ENCODE measurements at regions not wholly inside any gene's neighbourhood (a gene's known extent, or its start where the extent isn't known, plus 50 kb on each side); places are given as distances from the start of the nearest gene placed in this dataset.

- Histone ChIP-seq H3K27me3 (ENCODE audit: control insufficient read depth in 3 of 3, insufficient read depth in 3 of 3, low read length in 3 of 3) (no peaks in the 10 kb centered on the region), H3K9me3 (ENCODE audit: control insufficient read depth in 2 of 2, insufficient read depth in 1 of 2, low read depth in 1 of 2, low read length in 1 of 2) (no peaks in the 10 kb centered on the region), H3K36me3 (ENCODE audit: control insufficient read depth in 3 of 3, insufficient read depth in 2 of 3, low read depth in 1 of 3, low read length in 3 of 3) (no peaks in the 10 kb centered on the region), H3K27ac (ENCODE audit: low read depth in 1 of 3, low read length in 2 of 3) (no peak overlapping the region), H3K4me3 (ENCODE audit: low read depth in 1 of 3, low read length in 3 of 3) (no peak overlapping the region), H3K4me1 (ENCODE audit: control insufficient read depth in 3 of 3, insufficient read depth in 2 of 3, low read depth in 1 of 3, low read length in 2 of 3) (peaks cover 0 to 10% (median 0%) of the 10 kb centered on the region in 3 donors)
- no peak for DNase-seq
- FAIRE-seq: no peak
- 74 to 88% (median 82%) methylated on average over 9 of the region's 9 CpGs for WGBS, 3 donors
Observed at GRCh38 chr14:98802044-98802443, 470.0 kb downstream of the BCL11B start.

DNA sequence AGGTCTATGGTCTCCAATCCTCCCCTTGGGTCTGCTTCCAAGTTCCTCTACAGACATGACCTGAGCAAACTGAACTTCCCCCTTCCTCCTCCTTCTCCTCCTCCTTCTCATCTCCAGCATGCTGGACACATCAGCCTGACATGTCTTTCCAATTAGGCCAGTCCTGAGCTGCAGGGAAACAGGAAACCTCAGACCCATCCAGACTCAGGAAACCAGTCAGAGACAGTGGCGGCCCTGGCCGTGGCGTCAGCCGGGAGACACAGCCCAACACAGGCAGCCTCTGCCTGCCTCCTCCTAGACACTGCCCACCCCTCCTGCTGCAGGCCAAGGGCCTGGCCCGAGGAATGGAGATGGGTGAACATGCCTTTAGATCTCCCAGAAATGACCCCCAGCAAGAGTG lies 468.8 kb downstream of the BCL11B start:
- WGBS, 3 donors: 68 to 89% (median 81%) methylated on average over 5 of the region's 5 CpGs
- Histone ChIP-seq H3K36me3 (ENCODE audit: control insufficient read depth in 3 of 3, insufficient read depth in 2 of 3, low read depth in 1 of 3, low read length in 3 of 3) (no peaks in the 10 kb centered on the region), H3K27ac (ENCODE audit: low read depth in 1 of 3, low read length in 2 of 3) (no peak overlapping the region), H3K27me3 (ENCODE audit: control insufficient read depth in 3 of 3, insufficient read depth in 3 of 3, low read length in 3 of 3) (no peaks in the 10 kb centered on the region), H3K9me3 (ENCODE audit: control insufficient read depth in 2 of 2, insufficient read depth in 1 of 2, low read depth in 1 of 2, low read length in 1 of 2) (no peaks in the 10 kb centered on the region), H3K4me3 (ENCODE audit: low read depth in 1 of 3, low read length in 3 of 3) (no peak overlapping the region), H3K4me1 (ENCODE audit: control insufficient read depth in 3 of 3, insufficient read depth in 2 of 3, low read depth in 1 of 3, low read length in 2 of 3) (peaks cover 0 to 7% (median 0%) of the 10 kb centered on the region in 3 donors)
- DNase-seq: no peak
- FAIRE-seq: no peak

GRCh38 chr14:98808494-98809407 lies 463.2 kb downstream of the BCL11B start:
- Histone ChIP-seq H3K4me3 (ENCODE audit: low read depth in 1 of 3, low read length in 3 of 3) (no peak overlapping the region), H3K36me3 (ENCODE audit: control insufficient read depth in 3 of 3, insufficient read depth in 2 of 3, low read depth in 1 of 3, low read length in 3 of 3) (no peaks in the 10 kb centered on the region), H3K27ac (ENCODE audit: low read depth in 1 of 3, low read length in 2 of 3) (no peak overlapping the region), H3K9me3 (ENCODE audit: control insufficient read depth in 2 of 2, insufficient read depth in 1 of 2, low read depth in 1 of 2, low read length in 1 of 2) (no peaks in the 10 kb centered on the region), H3K27me3 (ENCODE audit: control insufficient read depth in 3 of 3, insufficient read depth in 3 of 3, low read length in 3 of 3) (peaks cover 0 to 3% (median 0%) of the 10 kb centered on the region in 3 donors), H3K4me1 (ENCODE audit: control insufficient read depth in 3 of 3, insufficient read depth in 2 of 3, low read depth in 1 of 3, low read length in 2 of 3) (no peaks in the 10 kb centered on the region)
- FAIRE-seq: no peak
- WGBS, 3 donors: 63% methylated on average over 12 of the region's 12 CpGs
- DNase-seq: no peak

DNA sequence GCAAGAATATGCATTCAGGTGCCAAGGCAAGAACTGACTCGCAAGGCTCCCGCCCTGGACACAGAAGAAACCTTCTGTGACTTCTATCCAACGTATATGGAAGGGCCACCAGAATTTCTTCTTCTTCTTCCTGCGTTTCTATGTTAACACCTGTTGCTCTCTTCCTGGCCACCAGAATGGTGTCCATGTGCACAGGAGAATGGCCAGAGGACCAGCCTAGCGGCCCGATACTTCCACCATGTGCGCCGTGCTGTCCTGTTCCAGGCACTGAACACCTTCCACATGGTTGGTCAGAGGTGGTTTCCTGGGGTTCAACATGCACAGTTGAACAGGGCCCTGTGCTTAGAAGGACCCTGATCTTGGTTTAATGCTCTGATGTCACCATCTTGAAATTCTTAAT lies 455.8 kb downstream of the BCL11B start:
- Histone ChIP-seq H3K9me3 (ENCODE audit: control insufficient read depth in 2 of 2, insufficient read depth in 1 of 2, low read depth in 1 of 2, low read length in 1 of 2) (no peaks in the 10 kb centered on the region), H3K4me3 (ENCODE audit: low read depth in 1 of 3, low read length in 3 of 3) (no peak overlapping the region), H3K36me3 (ENCODE audit: control insufficient read depth in 3 of 3, insufficient read depth in 2 of 3, low read depth in 1 of 3, low read length in 3 of 3) (no peaks in the 10 kb centered on the region), H3K27ac (ENCODE audit: low read depth in 1 of 3, low read length in 2 of 3) (no peak overlapping the region), H3K27me3 (ENCODE audit: control insufficient read depth in 3 of 3, insufficient read depth in 3 of 3, low read length in 3 of 3) (peaks cover 0 to 3% (median 0%) of the 10 kb centered on the region in 3 donors), H3K4me1 (ENCODE audit: control insufficient read depth in 3 of 3, insufficient read depth in 2 of 3, low read depth in 1 of 3, low read length in 2 of 3) (peaks cover 0 to 5% (median 0%) of the 10 kb centered on the region in 3 donors)
- DNase-seq: no peak
- FAIRE-seq: no peak
- 91 to 95% (median 93%) methylated on average over 8 of the region's 8 CpGs for WGBS, 3 donors

DNA sequence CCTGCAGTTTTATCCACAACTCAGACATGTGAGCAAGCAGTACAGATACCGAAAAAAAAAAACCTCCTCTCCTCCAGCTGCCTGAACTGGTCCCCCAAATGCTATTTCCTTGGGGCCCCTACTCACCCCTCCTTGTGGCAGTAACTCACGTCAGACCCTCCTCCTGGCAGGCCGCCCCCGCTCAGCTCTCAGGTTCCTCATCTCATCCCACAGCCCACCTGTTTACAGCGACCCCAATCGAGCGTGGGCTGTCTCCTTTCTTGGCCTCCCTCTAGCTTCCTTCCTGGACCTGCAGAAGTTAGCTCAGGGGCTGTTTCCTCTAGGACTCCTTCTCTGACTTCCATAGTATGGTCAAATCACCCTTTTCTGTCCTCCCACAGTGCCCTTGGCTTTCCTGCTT lies 455.3 kb downstream of the BCL11B start:
- no peaks in the 10 kb centered on the region for H3K9me3 ChIP-seq (ENCODE audit: control insufficient read depth in 2 of 2, insufficient read depth in 1 of 2, low read depth in 1 of 2, low read length in 1 of 2)
- 70 to 87% (median 81%) methylated on average over 7 of the region's 7 CpGs for WGBS, 3 donors
- no peak overlapping the region for H3K27ac ChIP-seq (ENCODE audit: low read depth in 1 of 3, low read length in 2 of 3)
- H3K4me3 ChIP-seq (ENCODE audit: low read depth in 1 of 3, low read length in 3 of 3): no peak overlapping the region
- no peaks in the 10 kb centered on the region for H3K27me3 ChIP-seq (ENCODE audit: control insufficient read depth in 3 of 3, insufficient read depth in 3 of 3, low read length in 3 of 3)
- DNase-seq: no peak
- H3K36me3 ChIP-seq (ENCODE audit: control insufficient read depth in 3 of 3, insufficient read depth in 2 of 3, low read depth in 1 of 3, low read length in 3 of 3): no peaks in the 10 kb centered on the region
- peaks cover 0 to 5% (median 0%) of the 10 kb centered on the region in 3 donors for H3K4me1 ChIP-seq (ENCODE audit: control insufficient read depth in 3 of 3, insufficient read depth in 2 of 3, low read depth in 1 of 3, low read length in 2 of 3)
- FAIRE-seq: no peak

DNA sequence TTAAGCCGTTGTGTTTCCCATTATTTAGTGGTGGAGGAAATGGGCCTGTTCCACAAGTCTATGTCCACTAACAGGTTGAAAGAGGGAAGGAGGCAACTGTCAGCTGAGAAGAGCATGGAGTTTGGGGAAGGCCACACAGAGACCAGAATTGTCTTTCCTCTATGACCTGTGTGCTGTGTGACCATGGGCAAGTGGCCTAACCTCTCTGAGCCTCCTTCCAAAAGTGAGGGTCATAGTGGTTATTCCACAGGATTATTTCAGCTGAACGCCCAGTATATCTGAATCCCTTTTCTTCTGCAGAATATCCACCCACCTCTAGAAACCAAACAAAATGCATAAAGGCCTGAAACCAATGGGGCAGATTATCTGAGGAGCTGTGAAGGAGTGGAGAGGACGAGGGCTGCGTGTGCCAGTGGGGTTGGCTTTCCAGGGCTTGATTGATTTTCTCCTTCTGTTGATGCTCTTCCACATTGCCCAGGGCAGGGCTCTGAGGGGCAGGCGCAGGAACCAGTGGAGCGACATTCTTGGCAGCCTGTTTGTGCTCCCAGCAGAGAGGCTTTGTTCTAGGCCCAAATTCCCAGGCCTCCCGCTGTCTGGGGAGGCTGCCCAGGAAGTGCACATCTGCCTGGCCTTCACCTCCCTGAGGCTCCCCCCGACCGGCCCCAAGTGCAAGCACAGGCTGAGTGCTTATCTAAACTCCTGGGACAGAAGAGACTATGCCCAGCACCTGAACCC lies 452.7 kb downstream of the BCL11B start:
- WGBS, 3 donors: 42 to 56% (median 48%) methylated on average over 9 of the region's 9 CpGs
- no peak for FAIRE-seq
- no peak overlapping the region for H3K27ac ChIP-seq (ENCODE audit: low read depth in 1 of 3, low read length in 2 of 3)

GRCh38 chr14:98819867-98820206 lies 452.2 kb downstream of the BCL11B start:
- Histone ChIP-seq H3K36me3 (ENCODE audit: control insufficient read depth in 3 of 3, insufficient read depth in 2 of 3, low read depth in 1 of 3, low read length in 3 of 3) (no peaks in the 10 kb centered on the region), H3K27ac (ENCODE audit: low read depth in 1 of 3, low read length in 2 of 3) (no peak overlapping the region), H3K27me3 (ENCODE audit: control insufficient read depth in 3 of 3, insufficient read depth in 3 of 3, low read length in 3 of 3) (no peaks in the 10 kb centered on the region), H3K4me1 (ENCODE audit: control insufficient read depth in 3 of 3, insufficient read depth in 2 of 3, low read depth in 1 of 3, low read length in 2 of 3) (peaks cover 0 to 5% (median 0%) of the 10 kb centered on the region in 3 donors), H3K9me3 (ENCODE audit: control insufficient read depth in 2 of 2, insufficient read depth in 1 of 2, low read depth in 1 of 2, low read length in 1 of 2) (no peaks in the 10 kb centered on the region), H3K4me3 (ENCODE audit: low read depth in 1 of 3, low read length in 3 of 3) (no peak overlapping the region)
- DNase-seq (no peak), FAIRE-seq (no peak)
- 46 to 98% (median 87%) methylated on average over 2 of the region's 2 CpGs for WGBS, 3 donors

More for the DNA sequence above, 452.7 kb downstream of the BCL11B start:
- Histone ChIP-seq H3K36me3 (ENCODE audit: control insufficient read depth in 3 of 3, insufficient read depth in 2 of 3, low read depth in 1 of 3, low read length in 3 of 3) (no peaks in the 10 kb centered on the region), H3K4me1 (ENCODE audit: control insufficient read depth in 3 of 3, insufficient read depth in 2 of 3, low read depth in 1 of 3, low read length in 2 of 3) (peaks cover 0 to 5% (median 0%) of the 10 kb centered on the region in 3 donors), H3K9me3 (ENCODE audit: control insufficient read depth in 2 of 2, insufficient read depth in 1 of 2, low read depth in 1 of 2, low read length in 1 of 2) (no peaks in the 10 kb centered on the region), H3K4me3 (ENCODE audit: low read depth in 1 of 3, low read length in 3 of 3) (no peak overlapping the region), H3K27me3 (ENCODE audit: control insufficient read depth in 3 of 3, insufficient read depth in 3 of 3, low read length in 3 of 3) (no peaks in the 10 kb centered on the region)
- DNase-seq: no peak

DNA sequence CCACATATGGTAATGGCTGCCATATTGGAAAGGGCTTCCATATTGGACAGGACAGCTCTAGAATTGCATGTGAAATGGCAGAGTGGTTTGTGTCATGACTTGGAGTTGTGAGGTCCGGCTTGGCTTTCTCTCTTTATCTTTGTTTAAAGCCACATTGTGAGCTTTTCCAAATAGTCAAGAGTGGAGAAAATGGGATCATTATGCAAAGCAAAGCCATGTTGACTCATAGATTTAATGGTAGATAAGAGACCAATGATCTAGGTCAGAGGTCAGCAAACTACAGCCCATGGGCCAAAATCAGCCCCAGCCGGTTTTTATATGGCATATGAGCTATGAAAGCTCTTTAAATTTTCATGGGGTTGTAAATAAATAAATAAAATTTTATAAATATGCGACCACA lies 449.1 kb downstream of the BCL11B start:
- WGBS, 3 donors: 64 to 66% (median 65%) methylated on average over 3 of the region's 3 CpGs
- no peak for FAIRE-seq
- no peaks in the 10 kb centered on the region for H3K36me3 ChIP-seq (ENCODE audit: control insufficient read depth in 3 of 3, insufficient read depth in 2 of 3, low read depth in 1 of 3, low read length in 3 of 3)
- no peaks in the 10 kb centered on the region for H3K9me3 ChIP-seq (ENCODE audit: control insufficient read depth in 2 of 2, insufficient read depth in 1 of 2, low read depth in 1 of 2, low read length in 1 of 2)
- H3K27me3 ChIP-seq (ENCODE audit: control insufficient read depth in 3 of 3, insufficient read depth in 3 of 3, low read length in 3 of 3): no peaks in the 10 kb centered on the region
- peaks cover 0 to 5% (median 0%) of the 10 kb centered on the region in 3 donors for H3K4me1 ChIP-seq (ENCODE audit: control insufficient read depth in 3 of 3, insufficient read depth in 2 of 3, low read depth in 1 of 3, low read length in 2 of 3)
- no peak overlapping the region for H3K4me3 ChIP-seq (ENCODE audit: low read depth in 1 of 3, low read length in 3 of 3)
- no peak for DNase-seq
- no peak overlapping the region for H3K27ac ChIP-seq (ENCODE audit: low read depth in 1 of 3, low read length in 2 of 3)
